Mesenchymal stem cell (in vitro differentiated cells and primary cell): ENCODE measurements at regions not wholly inside any gene's neighbourhood (a gene's known extent, or its start where the extent isn't known, plus 50 kb on each side); places are given as distances from the start of the nearest gene placed in this dataset.
A peak's percentile ranks its signal among the peaks of the same experiment; 100 is the strongest.
"Not testable (repeated sequence)": the region's sequence is repeated elsewhere in the genome, so short reads cannot be mapped to it uniquely, and the experiment has no call there.

Source experiments
- DNase-seq: peaks from one replicate; pipeline ENCODE4 v3.0.0-alpha.2; 2013
- H2AFZ ChIP-seq: one replicate; pipeline ENCODE4 v1.6.1; 2013; ENCODE audit warnings: low read depth, mild to moderate bottlenecking, control low read depth, inconsistent platforms, low read length, moderate library complexity
- H2AK5ac ChIP-seq: 2 replicates; pipeline ENCODE4 v1.6.1; 2013; ENCODE audit warnings: low read length, moderate library complexity, mild to moderate bottlenecking, inconsistent platforms; ENCODE audit not compliant: severe bottlenecking
- H2BK120ac ChIP-seq: one replicate; pipeline ENCODE4 v1.6.1; 2013; ENCODE audit warnings: low read depth, mild to moderate bottlenecking, inconsistent platforms, low read length, moderate library complexity
- H2BK12ac ChIP-seq, 2 experiments: one replicate each; pipeline ENCODE4 v1.6.1; 2013; ENCODE audit warnings: inconsistent platforms in 2 of 2, low read length in 2 of 2, mild to moderate bottlenecking in 2 of 2, moderate library complexity in 2 of 2, control low read depth in 1 of 2
- H2BK15ac ChIP-seq: one replicate; pipeline ENCODE4 v1.6.1; 2013; ENCODE audit warnings: mild to moderate bottlenecking, low read depth, inconsistent platforms; ENCODE audit not compliant: poor library complexity, severe bottlenecking
- H2BK5ac ChIP-seq: 2 replicates; pipeline ENCODE4 v1.6.1; 2013; ENCODE audit warnings: low read depth, mild to moderate bottlenecking, low read length, control low read depth, inconsistent platforms; ENCODE audit not compliant: poor library complexity, severe bottlenecking
- H3K14ac ChIP-seq, 2 experiments: one replicate each; pipeline ENCODE4 v1.6.1; 2013; ENCODE audit warnings: inconsistent platforms in 2 of 2, low read length in 2 of 2, control low read depth in 1 of 2, mild to moderate bottlenecking in 1 of 2, moderate library complexity in 1 of 2
- H3K18ac ChIP-seq, 2 experiments: one replicate each; pipeline ENCODE4 v1.6.1; 2013; ENCODE audit warnings: inconsistent platforms in 2 of 2, low read length in 2 of 2, control low read depth in 1 of 2, low read depth in 1 of 2, mild to moderate bottlenecking in 1 of 2
- H3K23ac ChIP-seq, 2 experiments: one replicate each; pipeline ENCODE4 v1.6.1; 2013; ENCODE audit warnings: inconsistent platforms in 2 of 2, low read length in 2 of 2, mild to moderate bottlenecking in 2 of 2, moderate library complexity in 2 of 2, control low read depth in 1 of 2
- H3K27ac ChIP-seq: 2 replicates; pipeline ENCODE4 v1.5.1; 2013; ENCODE audit warnings: mild to moderate bottlenecking, moderate library complexity, low read length, control low read depth, inconsistent platforms; ENCODE audit not compliant: poor library complexity, severe bottlenecking
- H3K27me3 ChIP-seq, 2 experiments: 2 replicates each; pipeline versions ENCODE4 v1.6.1 to v1.7.0; 2013; ENCODE audit warnings: low read length in 2 of 2, mild to moderate bottlenecking in 2 of 2, moderate library complexity in 2 of 2, control low read depth in 1 of 2, inconsistent platforms in 1 of 2; ENCODE audit not compliant: control insufficient read depth in 1 of 2, insufficient read depth in 1 of 2
- H3K36me3 ChIP-seq, 2 experiments: 2 replicates each; pipeline versions ENCODE4 v1.6.1 to v1.7.0; 2013; ENCODE audit warnings: low read length in 2 of 2, control low read depth in 1 of 2, inconsistent platforms in 1 of 2, low read depth in 1 of 2, mild to moderate bottlenecking in 1 of 2; ENCODE audit not compliant: insufficient read depth in 2 of 2, control insufficient read depth in 1 of 2
- H3K4ac ChIP-seq, 2 experiments: one replicate each; pipeline ENCODE4 v1.6.1; 2013; ENCODE audit warnings: inconsistent platforms in 2 of 2, low read length in 2 of 2, mild to moderate bottlenecking in 2 of 2, moderate library complexity in 2 of 2, control low read depth in 1 of 2, low read depth in 1 of 2
- H3K4me1 ChIP-seq: 2 replicates; pipeline ENCODE4 v1.6.1; 2013; ENCODE audit warnings: low read depth, low read length, control low read depth; ENCODE audit not compliant: control insufficient read depth, insufficient read depth
- H3K4me2 ChIP-seq: 2 replicates; pipeline ENCODE4 v1.6.1; 2013; ENCODE audit warnings: low read length, mild to moderate bottlenecking, inconsistent platforms; ENCODE audit not compliant: poor library complexity, severe bottlenecking
- H3K4me3 ChIP-seq, 2 experiments: 2 replicates each; pipeline versions ENCODE4 v1.5.1 to v1.7.0; 2013; ENCODE audit warnings: low read length in 2 of 2, mild to moderate bottlenecking in 2 of 2, control low read depth in 1 of 2, low read depth in 1 of 2; ENCODE audit not compliant: insufficient read depth in 1 of 2
- H3K79me1 ChIP-seq: replicated peaks from 2 replicates; pipeline ENCODE4 v1.6.1; 2013; ENCODE audit warnings: mild to moderate bottlenecking, control low read depth, low read length, inconsistent platforms; ENCODE audit not compliant: poor library complexity, severe bottlenecking
- H3K9ac ChIP-seq: 2 replicates; pipeline ENCODE4 v1.7.0; 2013; ENCODE audit warnings: mild to moderate bottlenecking, low read length, moderate library complexity
- H3K9me3 ChIP-seq: 2 replicates; pipeline ENCODE4 v1.7.0; 2013; ENCODE audit warnings: mild to moderate bottlenecking, low read length; ENCODE audit not compliant: control insufficient read depth
- H4K8ac ChIP-seq: one replicate; pipeline ENCODE4 v1.6.1; 2013; ENCODE audit warnings: inconsistent platforms, mild to moderate bottlenecking, low read length, moderate library complexity
- H4K91ac ChIP-seq: one replicate; pipeline ENCODE4 v1.6.1; 2013; ENCODE audit warnings: mild to moderate bottlenecking, low read length, inconsistent platforms
- WGBS: methylation state at CpG from one replicate; pipeline ENCODE4 v1.1.7; 2013; ENCODE audit warnings: mixed read lengths; 5-methylcytosine and 5-hydroxymethylcytosine counted together

GRCh38 chr21:35381743-35382310, 332.7 kb upstream of the RUNX1 start:
- no peaks in the 10 kb centered on the region for H3K79me1 ChIP-seq
- no peak overlapping the region for H4K8ac ChIP-seq
- WGBS, result 86% methylated on average over 6 of the region's 6 CpGs
- H3K9me3 ChIP-seq, result no peaks in the 10 kb centered on the region
- H3K4me3 ChIP-seq, result no peak overlapping the region
- H2AFZ ChIP-seq, result no peak overlapping the region
- no peaks in the 10 kb centered on the region for H3K27me3 ChIP-seq
- no peak overlapping the region for H3K4ac ChIP-seq
- no peak for DNase-seq
- H2BK12ac ChIP-seq, result no peak overlapping the region
- no peak overlapping the region for H2BK5ac ChIP-seq
- H4K91ac ChIP-seq, result no peak overlapping the region
- H2BK120ac ChIP-seq, result no peak overlapping the region
- H3K9ac ChIP-seq, result no peak overlapping the region
- H2BK15ac ChIP-seq, result no peak overlapping the region
- no peak overlapping the region for H3K4me2 ChIP-seq
- no peaks in the 10 kb centered on the region for H3K4me1 ChIP-seq
- no peak overlapping the region for H3K14ac ChIP-seq
- H3K18ac ChIP-seq, result no peak overlapping the region
- no peaks in the 10 kb centered on the region for H3K36me3 ChIP-seq
- no peak overlapping the region for H2AK5ac ChIP-seq
- no peak overlapping the region for H3K23ac ChIP-seq
- no peak overlapping the region for H3K27ac ChIP-seq

- H3K14ac ChIP-seq, H2BK5ac ChIP-seq, H3K23ac ChIP-seq, H3K27me3 ChIP-seq, H2AFZ ChIP-seq, H3K4me3 ChIP-seq, H3K9me3 ChIP-seq, H3K4me2 ChIP-seq, H2BK15ac ChIP-seq, H3K27ac ChIP-seq, H3K36me3 ChIP-seq, H4K8ac ChIP-seq, H2BK12ac ChIP-seq, H3K9ac ChIP-seq, H3K79me1 ChIP-seq, H4K91ac ChIP-seq, H2AK5ac ChIP-seq, H2BK120ac ChIP-seq, H3K18ac ChIP-seq, DNase-seq, H3K4ac ChIP-seq, H3K4me1 ChIP-seq: not testable (repeated sequence)
- WGBS, result 100% methylated on average over 2 of the region's 3 CpGs
Observed at GRCh38 chr21:35380304-35380703, 331.2 kb upstream of the RUNX1 start.

GRCh38 chr21:35378881-35379280, 329.8 kb upstream of the RUNX1 start:
- no peaks in the 10 kb centered on the region for H3K27me3 ChIP-seq
- DNase-seq, result no peak
- H3K18ac ChIP-seq, result no peak overlapping the region
- H2BK12ac ChIP-seq, result no peak overlapping the region
- no peaks in the 10 kb centered on the region for H3K9me3 ChIP-seq
- no peak overlapping the region for H3K14ac ChIP-seq
- H2BK5ac ChIP-seq, result no peak overlapping the region
- H3K79me1 ChIP-seq, result no peaks in the 10 kb centered on the region
- H3K4me1 ChIP-seq, result no peaks in the 10 kb centered on the region
- H3K23ac ChIP-seq, result no peak overlapping the region
- H3K36me3 ChIP-seq, result no peaks in the 10 kb centered on the region
- H3K9ac ChIP-seq, result no peak overlapping the region
- H4K8ac ChIP-seq, result no peak overlapping the region
- no peak overlapping the region for H3K4ac ChIP-seq
- WGBS, result 93% methylated on average over 1 of the region's 1 CpG
- H3K4me3 ChIP-seq, result no peak overlapping the region
- H2BK15ac ChIP-seq, result no peak overlapping the region
- no peak overlapping the region for H3K27ac ChIP-seq
- no peak overlapping the region for H2AFZ ChIP-seq
- H2AK5ac ChIP-seq, result no peak overlapping the region
- H3K4me2 ChIP-seq, result no peak overlapping the region
- H4K91ac ChIP-seq, result no peak overlapping the region
- H2BK120ac ChIP-seq, result no peak overlapping the region

GRCh38 chr21:35377505-35378090, 328.5 kb upstream of the RUNX1 start:
- Histone ChIP-seq H3K18ac (no peak overlapping the region), H3K4me3 (no peak overlapping the region), H2BK5ac (no peak overlapping the region), H3K27me3 (no peaks in the 10 kb centered on the region), H3K23ac (no peak overlapping the region), H3K4ac (no peak overlapping the region), H2BK15ac (no peak overlapping the region), H3K27ac (no peak overlapping the region), H3K9ac (no peak overlapping the region), H2BK12ac (peak overlapping the region in 1 of 2 experiments; percentile 85), H3K4me1 (no peaks in the 10 kb centered on the region), H3K14ac (no peak overlapping the region), H4K91ac (no peak overlapping the region), H4K8ac (no peak overlapping the region), H2AFZ (no peak overlapping the region), H3K79me1 (no peaks in the 10 kb centered on the region), H3K36me3 (no peaks in the 10 kb centered on the region), H2AK5ac (no peak overlapping the region), H2BK120ac (no peak overlapping the region), H3K9me3 (no peaks in the 10 kb centered on the region), H3K4me2 (no peak overlapping the region)
- DNase-seq, result no peak
- WGBS, result 78% methylated on average over 6 of the region's 7 CpGs
